GM23338 (cell line): ENCODE measurements at regions not wholly inside any gene's neighbourhood (a gene's known extent, or its start where the extent isn't known, plus 50 kb on each side); places are given as distances from the start of the nearest gene placed in this dataset.

Experiments used
- ATAC-seq: fragments of 200-7000 bp; cut with Tn5 transposase; 3 replicates; pipeline ENCODE4 v1.9.1; 2020
- DNase-seq: peaks from one replicate; pipeline ENCODE4 v3.0.0-alpha.2; 2015; ENCODE audit warnings: low spot score
- H2AFZ ChIP-seq: fragments of 200-600 bp; sonication (generic); 2 replicates; pipeline ENCODE4 v1.8.0; 2016; ENCODE audit warnings: antibody characterized with exemption, mild to moderate bottlenecking, moderate library complexity
- H3F3A ChIP-seq: fragments of 200-600 bp; sonication (generic); replicated peaks from 2 replicates; pipeline ENCODE4 v1.8.0; 2017; ENCODE audit warnings: antibody characterized with exemption, mixed run types, low read depth
- H3K27ac ChIP-seq: fragments of 200-600 bp; sonication (generic); 2 replicates; pipeline ENCODE4 v1.6.1; 2016; ENCODE audit warnings: low read depth
- H3K27me3 ChIP-seq: fragments of 200-600 bp; sonication (generic); 2 replicates; pipeline ENCODE4 v1.8.0; 2016; ENCODE audit warnings: mild to moderate bottlenecking, mixed run types, moderate library complexity; ENCODE audit not compliant: insufficient read depth
- H3K36me3 ChIP-seq: fragments of 200-600 bp; sonication (generic); 2 replicates; pipeline ENCODE4 v1.8.0; 2016; ENCODE audit warnings: mild to moderate bottlenecking; ENCODE audit not compliant: insufficient read depth
- H3K4me1 ChIP-seq: fragments of 200-600 bp; sonication (generic); 2 replicates; pipeline ENCODE4 v1.8.0; 2016; ENCODE audit warnings: mild to moderate bottlenecking, moderate library complexity; ENCODE audit not compliant: insufficient read depth
- H3K4me2 ChIP-seq: fragments of 200-600 bp; sonication (generic); 2 replicates; pipeline ENCODE4 v1.7.1; 2017; ENCODE audit warnings: mixed run types
- H3K4me3 ChIP-seq: fragments of 200-600 bp; sonication (generic); 2 replicates; pipeline ENCODE4 v1.6.1; 2016; ENCODE audit warnings: mixed run types
- H3K79me2 ChIP-seq: fragments of 200-600 bp; sonication (generic); replicated peaks from 2 replicates; pipeline ENCODE4 v1.8.0; 2017; ENCODE audit warnings: mild to moderate bottlenecking; ENCODE audit not compliant: insufficient read depth
- H3K9me2 ChIP-seq: fragments of 200-600 bp; sonication (generic); 2 replicates; pipeline ENCODE4 v1.8.0; 2017; ENCODE audit not compliant: insufficient read depth
- H4K20me1 ChIP-seq: fragments of 200-600 bp; sonication (generic); replicated peaks from 2 replicates; pipeline ENCODE4 v1.8.0; 2017; ENCODE audit warnings: mild to moderate bottlenecking; ENCODE audit not compliant: insufficient read depth
- H3K27ac Mint-ChIP-seq: 2 replicates; pipeline ENCODE4 v1.8.0; 2020; ENCODE audit warnings: inconsistent platforms, mild to moderate bottlenecking, moderate library complexity, mixed read lengths
- H3K27me3 Mint-ChIP-seq: 3 replicates; pipeline ENCODE4 v1.8.0; 2022; ENCODE audit warnings: low read depth, mild to moderate bottlenecking, moderate library complexity, mixed read lengths, inconsistent platforms; ENCODE audit not compliant: insufficient read depth, poor library complexity
- H3K36me3 Mint-ChIP-seq: 3 replicates; pipeline ENCODE4 v1.8.0; 2021; ENCODE audit warnings: low read depth, mild to moderate bottlenecking, inconsistent platforms, moderate library complexity, mixed read lengths
- H3K4me1 Mint-ChIP-seq: 3 replicates; pipeline ENCODE4 v1.8.0; 2020; ENCODE audit warnings: mild to moderate bottlenecking, inconsistent platforms, mixed read lengths
- H3K4me3 Mint-ChIP-seq: 3 replicates; pipeline ENCODE4 v1.8.0; 2021; ENCODE audit warnings: moderate library complexity, mild to moderate bottlenecking, inconsistent platforms, mixed read lengths
- H3K9me3 Mint-ChIP-seq: 3 replicates; pipeline ENCODE4 v1.8.0; 2020; ENCODE audit warnings: moderate library complexity, mild to moderate bottlenecking, inconsistent platforms, mixed read lengths
- EZH2 ChIP-seq: fragments of 200-600 bp; sonication (generic); IDR thresholded peaks from one replicate; pipeline ENCODE4 v1.8.0; 2017; ENCODE audit warnings: antibody characterized with exemption, mild to moderate bottlenecking, low read depth; ENCODE audit not compliant: unreplicated experiment
- EZH2phosphoT487 ChIP-seq: fragments of 200-600 bp; sonication (generic); IDR thresholded peaks from one replicate; pipeline ENCODE4 v1.8.1; 2018; ENCODE audit warnings: antibody characterized with exemption; ENCODE audit not compliant: unreplicated experiment
- NANOG ChIP-seq: IDR thresholded peaks from 2 replicates; pipeline ENCODE4 v1.6.1; 2016; ENCODE audit warnings: antibody characterized with exemption, borderline replicate concordance
- POLR2AphosphoS5 ChIP-seq: IDR thresholded peaks from 2 replicates; pipeline ENCODE4 v1.6.1; 2016; ENCODE audit warnings: antibody characterized with exemption, low read depth
- STAT1 ChIP-seq: IDR thresholded peaks from one replicate; pipeline ENCODE4 v1.6.1; 2016; ENCODE audit warnings: antibody characterized with exemption; ENCODE audit not compliant: unreplicated experiment
- TF ChIP-seq, protein P1 (sequence below): IDR thresholded peaks from 2 replicates; pipeline ENCODE4 v1.6.1; 2016; ENCODE audit warnings: antibody characterized with exemption
- TF ChIP-seq, protein P2 (sequence below): IDR thresholded peaks from one replicate; pipeline ENCODE4 v1.6.1; 2018; ENCODE audit warnings: antibody characterized with exemption; ENCODE audit not compliant: unreplicated experiment
- TF ChIP-seq, protein P3 (sequence below): fragments of 250-450 bp; sonication (Bioruptor Pico); IDR thresholded peaks from 2 replicates; pipeline ENCODE4 v1.5.0; 2020; ENCODE audit warnings: mild to moderate bottlenecking, moderate library complexity

DNA sequence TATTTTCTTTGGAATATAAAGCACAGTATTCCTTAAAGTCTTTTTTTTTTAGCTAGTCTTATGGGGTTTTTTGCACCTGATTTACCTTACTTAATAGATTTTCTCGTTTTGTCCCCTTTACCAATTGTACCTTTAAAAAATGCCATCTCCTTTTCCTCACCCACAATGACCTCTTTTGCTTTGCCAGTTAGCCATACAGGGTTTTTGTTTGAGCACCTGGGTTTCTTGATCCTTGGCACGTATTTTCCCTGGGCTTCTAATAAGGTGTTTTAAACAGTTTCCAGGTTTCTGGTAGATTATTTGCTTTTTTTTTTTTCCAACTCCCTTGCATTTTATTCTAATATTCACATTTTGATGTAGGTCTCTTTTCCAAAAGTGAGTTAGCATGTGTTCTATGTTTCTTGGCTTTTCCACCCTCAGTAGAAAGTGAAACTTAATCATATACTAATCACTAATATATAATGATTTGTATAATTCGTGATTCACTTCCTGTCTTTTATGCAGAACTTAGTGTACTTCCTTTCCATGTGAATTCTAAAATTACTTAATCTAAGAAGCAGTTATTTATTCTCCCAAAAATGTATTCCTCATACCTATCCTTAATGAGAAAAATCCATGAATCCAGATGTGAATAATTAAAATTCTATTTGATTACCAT lies 673.9 kb upstream of the RGMB start:
- no peak overlapping the region for H2AFZ ChIP-seq
- H3K36me3 ChIP-seq = no peaks in the 10 kb centered on the region
- H3K4me3 ChIP-seq = no peak overlapping the region
- ATAC-seq = no peak
- no peaks in the 10 kb centered on the region for H3F3A ChIP-seq
- H4K20me1 ChIP-seq = no peaks in the 10 kb centered on the region
- no peak overlapping the region for H3K27ac ChIP-seq
- no peaks in the 10 kb centered on the region for H3K27me3 Mint-ChIP-seq
- H3K27ac Mint-ChIP-seq = peak overlapping the region; percentile 71; the same call in 1 of the 2 replicates
- no peaks in the 10 kb centered on the region for H3K27me3 ChIP-seq
- no peaks in the 10 kb centered on the region for H3K9me3 Mint-ChIP-seq
- no peaks in the 10 kb centered on the region for H3K79me2 ChIP-seq
- DNase-seq = no peak
- TF ChIP-seq, protein P1, sequence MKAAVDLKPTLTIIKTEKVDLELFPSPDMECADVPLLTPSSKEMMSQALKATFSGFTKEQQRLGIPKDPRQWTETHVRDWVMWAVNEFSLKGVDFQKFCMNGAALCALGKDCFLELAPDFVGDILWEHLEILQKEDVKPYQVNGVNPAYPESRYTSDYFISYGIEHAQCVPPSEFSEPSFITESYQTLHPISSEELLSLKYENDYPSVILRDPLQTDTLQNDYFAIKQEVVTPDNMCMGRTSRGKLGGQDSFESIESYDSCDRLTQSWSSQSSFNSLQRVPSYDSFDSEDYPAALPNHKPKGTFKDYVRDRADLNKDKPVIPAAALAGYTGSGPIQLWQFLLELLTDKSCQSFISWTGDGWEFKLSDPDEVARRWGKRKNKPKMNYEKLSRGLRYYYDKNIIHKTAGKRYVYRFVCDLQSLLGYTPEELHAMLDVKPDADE = no peak
- TF ChIP-seq NANOG = no peak
- no peak for TF ChIP-seq POLR2AphosphoS5
- no peak for TF ChIP-seq STAT1
- no peak for TF ChIP-seq EZH2phosphoT487
- TF ChIP-seq, protein P2, sequence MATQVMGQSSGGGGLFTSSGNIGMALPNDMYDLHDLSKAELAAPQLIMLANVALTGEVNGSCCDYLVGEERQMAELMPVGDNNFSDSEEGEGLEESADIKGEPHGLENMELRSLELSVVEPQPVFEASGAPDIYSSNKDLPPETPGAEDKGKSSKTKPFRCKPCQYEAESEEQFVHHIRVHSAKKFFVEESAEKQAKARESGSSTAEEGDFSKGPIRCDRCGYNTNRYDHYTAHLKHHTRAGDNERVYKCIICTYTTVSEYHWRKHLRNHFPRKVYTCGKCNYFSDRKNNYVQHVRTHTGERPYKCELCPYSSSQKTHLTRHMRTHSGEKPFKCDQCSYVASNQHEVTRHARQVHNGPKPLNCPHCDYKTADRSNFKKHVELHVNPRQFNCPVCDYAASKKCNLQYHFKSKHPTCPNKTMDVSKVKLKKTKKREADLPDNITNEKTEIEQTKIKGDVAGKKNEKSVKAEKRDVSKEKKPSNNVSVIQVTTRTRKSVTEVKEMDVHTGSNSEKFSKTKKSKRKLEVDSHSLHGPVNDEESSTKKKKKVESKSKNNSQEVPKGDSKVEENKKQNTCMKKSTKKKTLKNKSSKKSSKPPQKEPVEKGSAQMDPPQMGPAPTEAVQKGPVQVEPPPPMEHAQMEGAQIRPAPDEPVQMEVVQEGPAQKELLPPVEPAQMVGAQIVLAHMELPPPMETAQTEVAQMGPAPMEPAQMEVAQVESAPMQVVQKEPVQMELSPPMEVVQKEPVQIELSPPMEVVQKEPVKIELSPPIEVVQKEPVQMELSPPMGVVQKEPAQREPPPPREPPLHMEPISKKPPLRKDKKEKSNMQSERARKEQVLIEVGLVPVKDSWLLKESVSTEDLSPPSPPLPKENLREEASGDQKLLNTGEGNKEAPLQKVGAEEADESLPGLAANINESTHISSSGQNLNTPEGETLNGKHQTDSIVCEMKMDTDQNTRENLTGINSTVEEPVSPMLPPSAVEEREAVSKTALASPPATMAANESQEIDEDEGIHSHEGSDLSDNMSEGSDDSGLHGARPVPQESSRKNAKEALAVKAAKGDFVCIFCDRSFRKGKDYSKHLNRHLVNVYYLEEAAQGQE = no peak
- no peak for TF ChIP-seq EZH2
- TF ChIP-seq, protein P3, sequence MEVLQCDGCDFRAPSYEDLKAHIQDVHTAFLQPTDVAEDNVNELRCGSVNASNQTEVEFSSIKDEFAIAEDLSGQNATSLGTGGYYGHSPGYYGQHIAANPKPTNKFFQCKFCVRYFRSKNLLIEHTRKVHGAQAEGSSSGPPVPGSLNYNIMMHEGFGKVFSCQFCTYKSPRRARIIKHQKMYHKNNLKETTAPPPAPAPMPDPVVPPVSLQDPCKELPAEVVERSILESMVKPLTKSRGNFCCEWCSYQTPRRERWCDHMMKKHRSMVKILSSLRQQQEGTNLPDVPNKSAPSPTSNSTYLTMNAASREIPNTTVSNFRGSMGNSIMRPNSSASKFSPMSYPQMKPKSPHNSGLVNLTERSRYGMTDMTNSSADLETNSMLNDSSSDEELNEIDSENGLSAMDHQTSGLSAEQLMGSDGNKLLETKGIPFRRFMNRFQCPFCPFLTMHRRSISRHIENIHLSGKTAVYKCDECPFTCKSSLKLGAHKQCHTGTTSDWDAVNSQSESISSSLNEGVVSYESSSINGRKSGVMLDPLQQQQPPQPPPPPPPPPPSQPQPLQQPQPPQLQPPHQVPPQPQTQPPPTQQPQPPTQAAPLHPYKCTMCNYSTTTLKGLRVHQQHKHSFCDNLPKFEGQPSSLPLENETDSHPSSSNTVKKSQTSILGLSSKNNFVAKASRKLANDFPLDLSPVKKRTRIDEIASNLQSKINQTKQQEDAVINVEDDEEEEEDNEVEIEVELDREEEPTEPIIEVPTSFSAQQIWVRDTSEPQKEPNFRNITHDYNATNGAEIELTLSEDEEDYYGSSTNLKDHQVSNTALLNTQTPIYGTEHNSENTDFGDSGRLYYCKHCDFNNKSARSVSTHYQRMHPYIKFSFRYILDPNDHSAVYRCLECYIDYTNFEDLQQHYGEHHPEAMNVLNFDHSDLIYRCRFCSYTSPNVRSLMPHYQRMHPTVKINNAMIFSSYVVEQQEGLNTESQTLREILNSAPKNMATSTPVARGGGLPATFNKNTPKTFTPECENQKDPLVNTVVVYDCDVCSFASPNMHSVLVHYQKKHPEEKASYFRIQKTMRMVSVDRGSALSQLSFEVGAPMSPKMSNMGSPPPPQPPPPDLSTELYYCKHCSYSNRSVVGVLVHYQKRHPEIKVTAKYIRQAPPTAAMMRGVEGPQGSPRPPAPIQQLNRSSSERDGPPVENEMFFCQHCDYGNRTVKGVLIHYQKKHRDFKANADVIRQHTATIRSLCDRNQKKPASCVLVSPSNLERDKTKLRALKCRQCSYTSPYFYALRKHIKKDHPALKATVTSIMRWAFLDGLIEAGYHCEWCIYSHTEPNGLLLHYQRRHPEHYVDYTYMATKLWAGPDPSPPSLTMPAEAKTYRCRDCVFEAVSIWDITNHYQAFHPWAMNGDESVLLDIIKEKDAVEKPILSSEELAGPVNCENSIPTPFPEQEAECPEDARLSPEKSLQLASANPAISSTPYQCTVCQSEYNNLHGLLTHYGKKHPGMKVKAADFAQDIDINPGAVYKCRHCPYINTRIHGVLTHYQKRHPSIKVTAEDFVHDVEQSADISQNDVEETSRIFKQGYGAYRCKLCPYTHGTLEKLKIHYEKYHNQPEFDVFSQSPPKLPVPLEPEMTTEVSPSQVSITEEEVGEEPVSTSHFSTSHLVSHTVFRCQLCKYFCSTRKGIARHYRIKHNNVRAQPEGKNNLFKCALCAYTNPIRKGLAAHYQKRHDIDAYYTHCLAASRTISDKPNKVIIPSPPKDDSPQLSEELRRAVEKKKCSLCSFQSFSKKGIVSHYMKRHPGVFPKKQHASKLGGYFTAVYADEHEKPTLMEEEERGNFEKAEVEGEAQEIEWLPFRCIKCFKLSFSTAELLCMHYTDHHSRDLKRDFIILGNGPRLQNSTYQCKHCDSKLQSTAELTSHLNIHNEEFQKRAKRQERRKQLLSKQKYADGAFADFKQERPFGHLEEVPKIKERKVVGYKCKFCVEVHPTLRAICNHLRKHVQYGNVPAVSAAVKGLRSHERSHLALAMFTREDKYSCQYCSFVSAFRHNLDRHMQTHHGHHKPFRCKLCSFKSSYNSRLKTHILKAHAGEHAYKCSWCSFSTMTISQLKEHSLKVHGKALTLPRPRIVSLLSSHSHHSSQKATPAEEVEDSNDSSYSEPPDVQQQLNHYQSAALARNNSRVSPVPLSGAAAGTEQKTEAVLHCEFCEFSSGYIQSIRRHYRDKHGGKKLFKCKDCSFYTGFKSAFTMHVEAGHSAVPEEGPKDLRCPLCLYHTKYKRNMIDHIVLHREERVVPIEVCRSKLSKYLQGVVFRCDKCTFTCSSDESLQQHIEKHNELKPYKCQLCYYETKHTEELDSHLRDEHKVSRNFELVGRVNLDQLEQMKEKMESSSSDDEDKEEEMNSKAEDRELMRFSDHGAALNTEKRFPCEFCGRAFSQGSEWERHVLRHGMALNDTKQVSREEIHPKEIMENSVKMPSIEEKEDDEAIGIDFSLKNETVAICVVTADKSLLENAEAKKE = no peak
- H3K36me3 Mint-ChIP-seq = peaks cover 4% of the 10 kb centered on the region; the same call in 1 of the 3 replicates
- H3K4me1 ChIP-seq = peaks cover 5% of the 10 kb centered on the region; the same call in 1 of the 2 replicates
- no peaks in the 10 kb centered on the region for H3K9me2 ChIP-seq
- H3K4me2 ChIP-seq = no peak overlapping the region
- peaks cover 11% of the 10 kb centered on the region for H3K4me1 Mint-ChIP-seq
- H3K4me3 Mint-ChIP-seq = no peak overlapping the region
